H1 (cell line): ENCODE measurements at regions not wholly inside any gene's neighbourhood (a gene's known extent, or its start where the extent isn't known, plus 50 kb on each side); places are given as distances from the start of the nearest gene placed in this dataset.

Source experiments
- CTCF ChIA-PET: fragments of 300-600 bp; sonication (Branson Sonifier 250); formaldehyde crosslinking; loops from one replicate; lab custom pipeline; 2021; ENCODE audit not compliant: partially characterized antibody; lab: Charles Lee
- POLR2A ChIA-PET: fragments of 300-600 bp; sonication (Branson Sonifier 250); formaldehyde crosslinking; loops from one replicate; lab custom pipeline; 2021; ENCODE audit warnings: inconsistent platforms; ENCODE audit not compliant: partially characterized antibody; lab: Charles Lee
- DNase-seq, 2 experiments: peaks; one replicate each; pipeline versions ENCODE4 v3.0.0 to v3.0.0-alpha.2; 2010 to 2022; ENCODE audit warnings: low spot score in 2 of 2, low read depth in 1 of 2, mixed read lengths in 1 of 2
- FAIRE-seq: peaks from 2 replicates; lab custom pipeline; 2011; peaks lifted over from hg19 to GRCh38; lab: Jason Lieb, UNC
- H2AFZ ChIP-seq: 2 replicates; pipeline ENCODE4 v1.8.1; 2012; ENCODE audit warnings: low read length, inconsistent platforms
- H2AK5ac ChIP-seq: 2 replicates; pipeline ENCODE4 v1.6.1; 2013; ENCODE audit warnings: low read depth, low read length
- H2BK120ac ChIP-seq: replicated peaks from 2 replicates; pipeline ENCODE3; 2013; ENCODE audit warnings: low read depth, low read length, inconsistent platforms
- H2BK12ac ChIP-seq: 2 replicates; pipeline ENCODE4 v1.6.1; 2013; ENCODE audit warnings: low read depth, low read length
- H2BK15ac ChIP-seq: 2 replicates; pipeline ENCODE4 v1.6.1; 2013; ENCODE audit warnings: low read length
- H2BK20ac ChIP-seq: 2 replicates; pipeline ENCODE4 v1.6.1; 2013; ENCODE audit warnings: low read length
- H2BK5ac ChIP-seq: 2 replicates; pipeline ENCODE4 v1.6.1; 2013; ENCODE audit warnings: low read depth, low read length
- H3K14ac ChIP-seq: 2 replicates; pipeline ENCODE4 v1.6.1; 2013; ENCODE audit warnings: inconsistent platforms; ENCODE audit not compliant: insufficient read length
- H3K18ac ChIP-seq: 2 replicates; pipeline ENCODE4 v1.6.1; 2013; ENCODE audit warnings: low read length; ENCODE audit errors: extremely low read depth
- H3K23ac ChIP-seq: 2 replicates; pipeline ENCODE4 v1.6.1; 2013; ENCODE audit warnings: inconsistent platforms; ENCODE audit not compliant: insufficient read length
- H3K23me2 ChIP-seq: 2 replicates; pipeline ENCODE4 v1.6.1; 2013; ENCODE audit warnings: low read depth, low read length
- H3K27ac ChIP-seq: 2 replicates; pipeline ENCODE4 v1.6.1; 2011; ENCODE audit warnings: low read depth, low read length, inconsistent platforms
- H3K27me3 ChIP-seq, 4 experiments: replicated peaks in 1 of 4; 1 replicate in 1 of 4; 2 replicates in 3 of 4; pipeline versions ENCODE4 v1.6.1 to v1.8.1; 2011 to 2013; ENCODE audit warnings: low read length in 3 of 4, mild to moderate bottlenecking in 3 of 4, inconsistent platforms in 2 of 4, mixed read lengths in 2 of 4, moderate library complexity in 1 of 4; ENCODE audit not compliant: control insufficient read depth in 3 of 4, insufficient read depth in 3 of 4; ENCODE audit errors: extremely low read depth in 1 of 4
- H3K36me3 ChIP-seq, 4 experiments: 2 replicates each; pipeline versions ENCODE4 v1.6.1 to v1.8.1; 2011 to 2013; ENCODE audit warnings: mild to moderate bottlenecking in 4 of 4, low read length in 3 of 4, moderate library complexity in 2 of 4, control low read depth in 1 of 4, inconsistent platforms in 1 of 4; ENCODE audit not compliant: insufficient read depth in 4 of 4, control insufficient read depth in 2 of 4
- H3K4ac ChIP-seq: replicated peaks from 2 replicates; pipeline ENCODE3; 2013; ENCODE audit warnings: low read length, low read depth, mixed read lengths, inconsistent platforms; ENCODE audit not compliant: insufficient read length
- H3K4me1 ChIP-seq, 4 experiments: replicated peaks in 1 of 4; 1 replicate in 1 of 4; 2 replicates in 3 of 4; pipeline versions ENCODE4 v1.6.1 to v1.8.1; 2011 to 2013; ENCODE audit warnings: low read length in 3 of 4, inconsistent platforms in 2 of 4, mixed read lengths in 1 of 4; ENCODE audit not compliant: insufficient read depth in 4 of 4, control insufficient read depth in 3 of 4
- H3K4me2 ChIP-seq, 2 experiments: 2 replicates each; pipeline versions ENCODE4 v1.6.1 to v1.8.1; 2011 to 2013; ENCODE audit warnings: low read depth in 2 of 2, low read length in 2 of 2, control low read depth in 1 of 2, inconsistent platforms in 1 of 2, mild to moderate bottlenecking in 1 of 2; ENCODE audit not compliant: insufficient read depth in 1 of 2
- H3K4me3 ChIP-seq, 4 experiments: fragments of 200-600, 300-600 bp in 1 of 4; sonication (generic), shearing (Covaris generic), sonication (Bioruptor Twin) in 1 of 4; 2 replicates each; pipeline versions ENCODE4 v1.5.1 to v1.8.1; 2011 to 2016; ENCODE audit warnings: low read length in 4 of 4, low read depth in 3 of 4, control low read depth in 2 of 4, inconsistent platforms in 2 of 4, mild to moderate bottlenecking in 2 of 4, mixed read lengths in 1 of 4, moderate library complexity in 1 of 4; ENCODE audit not compliant: insufficient read depth in 2 of 4; ENCODE audit errors: extremely low read depth in 1 of 4
- H3K56ac ChIP-seq: replicated peaks from 2 replicates; pipeline ENCODE3; 2013; ENCODE audit warnings: low read depth, mild to moderate bottlenecking, mixed read lengths, low read length, inconsistent platforms; ENCODE audit not compliant: insufficient read length
- H3K79me1 ChIP-seq: 2 replicates; pipeline ENCODE4 v1.6.1; 2013; ENCODE audit warnings: low read depth, low read length, control low read depth
- H3K79me2 ChIP-seq, 2 experiments: 2 replicates each; pipeline versions ENCODE4 v1.6.1 to v1.8.1; 2012 to 2013; ENCODE audit warnings: low read length in 2 of 2, mild to moderate bottlenecking in 2 of 2, inconsistent platforms in 1 of 2; ENCODE audit not compliant: insufficient read depth in 2 of 2, control insufficient read depth in 1 of 2
- H3K9ac ChIP-seq, 4 experiments: replicated peaks in 1 of 4; 1 replicate in 1 of 4; 2 replicates in 3 of 4; pipeline versions ENCODE4 v1.6.1 to v1.8.1; 2011 to 2013; ENCODE audit warnings: low read depth in 3 of 4, low read length in 3 of 4, control low read depth in 2 of 4, mild to moderate bottlenecking in 2 of 4, moderate library complexity in 2 of 4, inconsistent platforms in 1 of 4; ENCODE audit errors: extremely low read depth in 1 of 4
- H3K9me3 ChIP-seq, 2 experiments: 2 replicates each; pipeline versions ENCODE4 v1.6.1 to v1.8.1; 2012 to 2013; ENCODE audit warnings: mild to moderate bottlenecking in 2 of 2, moderate library complexity in 2 of 2, control low read depth in 1 of 2, inconsistent platforms in 1 of 2, low read depth in 1 of 2, low read length in 1 of 2, mixed read lengths in 1 of 2; ENCODE audit not compliant: insufficient read depth in 2 of 2
- H4K20me1 ChIP-seq, 2 experiments: replicated peaks in 1 of 2; 2 replicates each; pipeline versions ENCODE3 to v1.8.1; 2011 to 2013; ENCODE audit warnings: inconsistent platforms in 2 of 2, low read length in 2 of 2, mild to moderate bottlenecking in 1 of 2; ENCODE audit not compliant: insufficient read depth in 2 of 2, control insufficient read depth in 1 of 2
- H4K5ac ChIP-seq: 2 replicates; pipeline ENCODE4 v1.6.1; 2013; ENCODE audit warnings: low read length, low read depth, mixed read lengths, inconsistent platforms; ENCODE audit not compliant: insufficient read length
- H4K8ac ChIP-seq: 2 replicates; pipeline ENCODE4 v1.8.0; 2013; ENCODE audit warnings: mild to moderate bottlenecking, moderate library complexity, low read length, inconsistent platforms; ENCODE audit not compliant: insufficient read depth; ENCODE audit errors: extremely low read depth
- H4K91ac ChIP-seq: replicated peaks from 2 replicates; pipeline ENCODE3; 2013; ENCODE audit warnings: low read length, mixed read lengths, inconsistent platforms; ENCODE audit not compliant: insufficient read length
- BACH1 ChIP-seq: IDR thresholded peaks from 2 replicates; pipeline ENCODE4 v1.6.1; 2012; ENCODE audit warnings: low read length, improper control_type of control experiment
- EGR1 ChIP-seq: IDR thresholded peaks from 2 replicates; pipeline ENCODE4 v1.6.1; 2011; ENCODE audit warnings: low read depth, low read length, borderline replicate concordance
- EZH2 ChIP-seq: fragments of 200-600 bp; sonication (generic); IDR thresholded peaks from 2 replicates; pipeline ENCODE4 v1.7.1; 2012; ENCODE audit warnings: low read depth, mild to moderate bottlenecking, moderate library complexity, low read length, inconsistent platforms; ENCODE audit not compliant: severe bottlenecking
- FOSL1 ChIP-seq: IDR thresholded peaks from 2 replicates; pipeline ENCODE4 v1.6.1; 2011; ENCODE audit warnings: mild to moderate bottlenecking, low read depth, low read length, moderate library complexity; ENCODE audit not compliant: insufficient read depth
- GABPA ChIP-seq: IDR thresholded peaks from 2 replicates; pipeline ENCODE4 v1.6.1; 2011; ENCODE audit warnings: mild to moderate bottlenecking, low read length, moderate library complexity, borderline replicate concordance; ENCODE audit not compliant: insufficient read depth
- JUND ChIP-seq: IDR thresholded peaks from 2 replicates; pipeline ENCODE4 v1.6.1; 2011; ENCODE audit warnings: mild to moderate bottlenecking, improper control_type of control experiment, low read length
- NANOG ChIP-seq: IDR thresholded peaks from 2 replicates; pipeline ENCODE4 v1.6.1; 2011; ENCODE audit warnings: low read length, low read depth, mild to moderate bottlenecking, inconsistent platforms; ENCODE audit not compliant: insufficient read depth, poor library complexity, severe bottlenecking
- PHF8 ChIP-seq: fragments of 200-600 bp; sonication (generic); conservative IDR thresholded peaks from 2 replicates; pipeline ENCODE4 v1.7.1; 2012; ENCODE audit warnings: low read depth, mild to moderate bottlenecking, inconsistent platforms, low read length, moderate library complexity
- SIN3A ChIP-seq, 2 experiments: IDR thresholded peaks in 1 of 2; conservative IDR thresholded peaks in 1 of 2; 2 replicates each; pipeline ENCODE4 v1.6.1; 2011 to 2012; ENCODE audit warnings: low read length in 2 of 2, improper control_type of control experiment in 1 of 2, low read depth in 1 of 2, mild to moderate bottlenecking in 1 of 2
- SP1 ChIP-seq: IDR thresholded peaks from 2 replicates; pipeline ENCODE4 v1.6.1; 2011; ENCODE audit warnings: low read depth, low read length
- TBP ChIP-seq: IDR thresholded peaks from 2 replicates; pipeline ENCODE4 v1.6.1; 2011; ENCODE audit warnings: low read depth, low read length, improper control_type of control experiment
- TEAD4 ChIP-seq: IDR thresholded peaks from 2 replicates; pipeline ENCODE4 v1.6.1; 2012; ENCODE audit warnings: low read depth, low read length, inconsistent platforms, mixed read lengths
- WGBS, 2 experiments: shearing (Covaris generic) in 1 of 2; methylation state at CpG; one replicate each; pipeline versions ENCODE4 v1.1.6 to v1.1.7; 2013 to 2015; ENCODE audit warnings: low lambda C conversion rate in 2 of 2, mixed read lengths in 2 of 2, inconsistent platforms in 1 of 2, low coverage in 1 of 2, missing lambda C conversion rate in 1 of 2; ENCODE audit not compliant: insufficient replicate concordance in 2 of 2, insufficient coverage in 1 of 2, insufficient read length in 1 of 2; ENCODE audit errors: extremely low coverage in 1 of 2, missing lambda C conversion rate in 1 of 2; 5-methylcytosine and 5-hydroxymethylcytosine counted together
- TF ChIP-seq, protein P1 (sequence below): IDR thresholded peaks from 2 replicates; pipeline ENCODE4 v1.6.1; 2012; ENCODE audit warnings: inconsistent platforms
- TF ChIP-seq, protein P2 (sequence below): IDR thresholded peaks from 2 replicates; pipeline ENCODE4 v1.6.1; 2011; ENCODE audit warnings: low read depth, mild to moderate bottlenecking, low read length; ENCODE audit not compliant: insufficient read depth

DNA sequence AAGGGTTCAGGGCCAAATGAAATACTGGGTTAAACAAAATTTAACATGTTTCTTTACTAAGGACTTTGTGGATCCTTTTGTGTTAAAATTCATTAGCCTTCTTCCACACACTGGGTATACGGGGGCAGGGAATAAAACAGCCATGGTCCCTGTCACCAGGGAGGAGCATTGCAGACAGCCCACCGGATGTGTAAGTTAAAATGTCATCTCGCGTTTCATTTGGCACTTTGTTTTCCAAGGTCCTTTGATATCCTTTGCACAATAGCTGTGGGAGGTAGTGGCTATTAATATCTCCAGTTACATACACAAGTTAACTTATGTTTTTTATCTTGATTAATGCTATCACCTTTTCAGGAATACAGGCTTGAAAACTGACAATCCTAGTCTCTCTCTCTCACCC lies 172.7 kb downstream of the BARHL2 start:
- Histone ChIP-seq H3K23me2 (no peaks in the 10 kb centered on the region), H3K4me2 (no peak overlapping the region), H2BK20ac (no peak overlapping the region), H4K5ac (no peak overlapping the region), H2BK5ac (no peak overlapping the region), H3K56ac (no peak overlapping the region), H3K4ac (no peak overlapping the region), H3K9me3 (no peaks in the 10 kb centered on the region), H3K14ac (no peak overlapping the region), H2BK12ac (no peak overlapping the region), H3K36me3 (no peaks in the 10 kb centered on the region), H3K79me2 (no peaks in the 10 kb centered on the region), H3K18ac (no peak overlapping the region), H4K20me1 (no peaks in the 10 kb centered on the region), H2BK120ac (no peak overlapping the region), H4K91ac (no peak overlapping the region), H3K4me1 (no peaks in the 10 kb centered on the region), H2AFZ (no peak overlapping the region), H2BK15ac (no peak overlapping the region), H3K27ac (no peak overlapping the region), H4K8ac (no peak overlapping the region), H3K79me1 (no peaks in the 10 kb centered on the region), H2AK5ac (no peak overlapping the region), H3K9ac (no peak overlapping the region), H3K23ac (no peak overlapping the region), H3K4me3 (no peak overlapping the region), H3K27me3 (no peaks in the 10 kb centered on the region)
- 91% methylated on average over 4 of the region's 4 CpGs; no CpG with 5 or more reads in 1 of the 2 experiments for WGBS, 2 experiments
- ChIA-PET CTCF (no interaction called here), POLR2A (no interaction called here)
- no peak for FAIRE-seq
- no peak for DNase-seq
- TF ChIP-seq GABPA: no peak
- TF ChIP-seq, protein P1, sequence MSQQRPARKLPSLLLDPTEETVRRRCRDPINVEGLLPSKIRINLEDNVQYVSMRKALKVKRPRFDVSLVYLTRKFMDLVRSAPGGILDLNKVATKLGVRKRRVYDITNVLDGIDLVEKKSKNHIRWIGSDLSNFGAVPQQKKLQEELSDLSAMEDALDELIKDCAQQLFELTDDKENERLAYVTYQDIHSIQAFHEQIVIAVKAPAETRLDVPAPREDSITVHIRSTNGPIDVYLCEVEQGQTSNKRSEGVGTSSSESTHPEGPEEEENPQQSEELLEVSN: no peak
- TF ChIP-seq, protein P2, sequence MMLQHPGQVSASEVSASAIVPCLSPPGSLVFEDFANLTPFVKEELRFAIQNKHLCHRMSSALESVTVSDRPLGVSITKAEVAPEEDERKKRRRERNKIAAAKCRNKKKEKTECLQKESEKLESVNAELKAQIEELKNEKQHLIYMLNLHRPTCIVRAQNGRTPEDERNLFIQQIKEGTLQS: no peak
- TF ChIP-seq JUND: no peak
- TF ChIP-seq NANOG: no peak
- no peak for TF ChIP-seq PHF8
- no peak for TF ChIP-seq TEAD4
- no peak for TF ChIP-seq SP1
- TF ChIP-seq SIN3A (conservative IDR thresholded peaks at IDR 0.05 in 1 of 2, IDR thresholded peaks at IDR 0.05 in 1 of 2; ENCODE audit: low read depth in 1 of 2, low read length in 2 of 2): no peak
- TF ChIP-seq EGR1: no peak
- no peak for TF ChIP-seq FOSL1
- no peak for TF ChIP-seq TBP
- no peak for TF ChIP-seq EZH2
- no peak for TF ChIP-seq BACH1
